Activated naive CD8-positive, alpha-beta T cell treated with anti-CD3 and anti-CD28 coated beads, Interleukin-2, amount 50 U/mL, for 24 hours (primary cell): ENCODE measurements at regions not wholly inside any gene's neighbourhood (a gene's known extent, or its start where the extent isn't known, plus 50 kb on each side); places are given as distances from the start of the nearest gene placed in this dataset.
A peak's percentile ranks its signal among the peaks of the same experiment; 100 is the strongest.

Experiments used
- ATAC-seq: fragments of 150-1000 bp; cut with Tn5 transposase; one replicate; pipeline ENCODE4 v1.10.0; 2021
- DNase-seq: peaks from one replicate; pipeline ENCODE4 v3.0.0; 2021
- H3K27ac Mint-ChIP-seq: one replicate; pipeline ENCODE4 v1.8.0; 2021; ENCODE audit warnings: mild to moderate bottlenecking, mixed read lengths
- H3K27me3 Mint-ChIP-seq: one replicate; pipeline ENCODE4 v1.8.0; 2021; ENCODE audit warnings: mixed read lengths
- H3K36me3 Mint-ChIP-seq: one replicate; pipeline ENCODE4 v1.8.0; 2021; ENCODE audit warnings: low read depth, mixed read lengths
- H3K4me1 Mint-ChIP-seq: one replicate; pipeline ENCODE4 v1.8.0; 2021; ENCODE audit warnings: mixed read lengths
- H3K4me3 Mint-ChIP-seq: one replicate; pipeline ENCODE4 v1.8.0; 2021; ENCODE audit warnings: mild to moderate bottlenecking, moderate library complexity, mixed read lengths
- H3K9me3 Mint-ChIP-seq: one replicate; pipeline ENCODE4 v1.8.0; 2021; ENCODE audit warnings: mixed read lengths

DNA sequence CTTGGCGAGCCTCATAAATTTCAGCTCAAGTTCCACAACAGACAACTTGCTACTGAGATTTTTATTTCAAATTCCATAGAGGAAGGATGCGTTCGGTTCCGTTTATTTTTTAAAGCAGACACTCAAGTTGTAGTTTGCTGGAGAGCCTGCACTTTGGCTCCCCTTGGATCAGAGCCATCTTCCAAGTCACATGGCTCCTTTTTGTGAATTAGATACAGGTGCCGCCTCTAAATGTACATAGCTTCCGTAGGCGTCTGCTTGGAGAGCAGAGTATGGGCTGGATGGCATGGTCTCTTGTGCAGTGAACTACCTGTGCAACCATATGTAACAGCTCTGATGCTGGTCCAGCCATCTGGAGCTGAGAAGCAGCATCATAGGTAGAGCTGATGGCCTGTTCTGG lies 73.9 kb upstream of the WWC1 start:
- Mint-ChIP-seq H3K4me1 (no peaks in the 10 kb centered on the region), H3K9me3 (no peaks in the 10 kb centered on the region), H3K27me3 (peaks cover 13% of the 10 kb centered on the region), H3K27ac (no peak overlapping the region), H3K36me3 (no peaks in the 10 kb centered on the region), H3K4me3 (no peak overlapping the region)
- ATAC-seq (no peak), DNase-seq (no peak)

DNA sequence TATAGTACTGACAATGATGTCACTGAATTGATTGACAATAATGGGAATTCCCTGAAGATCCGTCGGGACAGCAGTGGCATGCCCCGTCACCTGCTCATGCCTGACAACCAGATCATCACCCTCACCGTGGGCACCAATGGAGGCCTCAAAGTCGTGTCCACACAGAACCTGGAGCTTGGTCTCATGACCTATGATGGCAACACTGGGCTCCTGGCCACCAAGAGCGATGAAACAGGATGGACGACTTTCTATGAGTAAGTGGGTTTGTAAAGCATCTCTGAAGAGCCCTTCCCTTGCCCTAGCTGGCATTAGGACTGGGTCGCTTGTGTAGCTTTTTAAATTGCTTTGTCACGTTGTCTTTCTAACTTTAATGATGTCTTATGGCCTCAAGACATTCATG lies 72.7 kb upstream of the WWC1 start:
- no peaks in the 10 kb centered on the region for H3K4me1 Mint-ChIP-seq
- H3K27me3 Mint-ChIP-seq: peaks cover 13% of the 10 kb centered on the region
- no peak overlapping the region for H3K4me3 Mint-ChIP-seq
- no peaks in the 10 kb centered on the region for H3K36me3 Mint-ChIP-seq
- DNase-seq (no peak), ATAC-seq (no peak)
- no peaks in the 10 kb centered on the region for H3K9me3 Mint-ChIP-seq
- H3K27ac Mint-ChIP-seq: no peak overlapping the region

DNA sequence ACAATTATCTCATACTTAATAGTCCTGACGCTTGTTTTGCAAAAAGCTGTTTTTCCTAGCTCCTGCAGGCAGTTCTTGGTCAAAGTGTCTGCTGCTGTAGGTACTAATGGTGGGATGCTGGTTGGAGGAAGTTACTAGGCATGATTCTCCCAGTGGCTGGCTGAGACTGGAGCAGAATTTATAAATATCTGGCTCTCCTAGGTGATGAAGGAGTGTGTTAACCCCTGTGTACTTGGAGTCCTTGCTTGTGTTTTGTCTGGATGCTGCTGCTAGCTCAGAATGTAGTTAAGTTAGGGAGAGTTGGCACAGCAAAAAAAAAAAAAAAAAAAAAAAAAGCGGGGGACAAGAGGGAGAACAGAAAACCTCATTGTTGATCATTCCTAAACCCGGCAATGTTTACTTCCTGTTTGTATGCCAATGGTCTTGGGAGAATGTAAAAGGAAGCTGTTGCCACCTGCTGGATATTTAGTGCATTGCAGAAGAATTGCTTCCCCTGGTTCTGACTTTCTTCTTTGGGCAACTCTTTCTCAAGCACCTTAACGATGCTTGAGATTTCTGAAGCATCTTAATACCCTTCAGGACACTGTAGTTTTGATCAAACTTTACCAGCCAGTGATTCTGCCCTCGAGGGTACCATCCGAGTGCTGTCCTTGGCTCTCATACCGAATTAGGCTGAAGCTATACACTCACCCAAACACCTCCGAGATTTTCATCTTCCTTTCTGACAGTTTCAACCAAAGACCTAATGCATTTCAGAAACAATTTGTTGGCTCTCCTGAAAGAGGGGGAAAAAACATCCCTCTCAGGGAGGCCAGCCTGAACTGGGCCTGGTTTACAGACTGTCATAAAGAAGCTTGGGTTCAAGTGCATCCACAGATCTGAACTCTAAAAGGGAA lies 71.7 kb upstream of the WWC1 start:
- DNase-seq: peak; percentile 20
- no peak for ATAC-seq
- no peak overlapping the region for H3K4me3 Mint-ChIP-seq
- H3K27ac Mint-ChIP-seq: no peak overlapping the region
- H3K9me3 Mint-ChIP-seq: no peaks in the 10 kb centered on the region
- no peaks in the 10 kb centered on the region for H3K36me3 Mint-ChIP-seq
- H3K4me1 Mint-ChIP-seq: no peaks in the 10 kb centered on the region
- peaks cover 13% of the 10 kb centered on the region for H3K27me3 Mint-ChIP-seq

GRCh38 chr5:168224085-168224484 lies 67.4 kb upstream of the WWC1 start:
- Mint-ChIP-seq H3K4me3 (no peak overlapping the region), H3K27ac (no peak overlapping the region), H3K27me3 (peaks cover 6% of the 10 kb centered on the region), H3K4me1 (peaks cover 22% of the 10 kb centered on the region), H3K9me3 (peaks cover 3% of the 10 kb centered on the region), H3K36me3 (no peaks in the 10 kb centered on the region)
- ATAC-seq: no peak
- DNase-seq: no peak

DNA sequence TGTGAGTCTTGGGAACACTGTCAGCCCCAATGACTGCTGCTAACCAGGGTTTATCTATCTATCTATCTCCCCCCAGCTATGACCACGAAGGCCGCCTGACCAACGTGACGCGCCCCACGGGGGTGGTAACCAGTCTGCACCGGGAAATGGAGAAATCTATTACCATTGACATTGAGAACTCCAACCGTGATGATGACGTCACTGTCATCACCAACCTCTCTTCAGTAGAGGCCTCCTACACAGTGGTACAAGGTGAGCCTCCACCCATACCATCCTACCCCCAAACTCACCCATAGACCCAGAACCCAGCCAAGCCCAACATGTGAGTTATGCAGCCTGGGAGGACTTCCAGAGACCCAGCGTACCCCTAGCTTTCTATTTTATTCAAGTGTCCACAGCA lies 65.4 kb upstream of the WWC1 start:
- Mint-ChIP-seq H3K27me3 (peaks cover 3% of the 10 kb centered on the region), H3K9me3 (peaks cover 3% of the 10 kb centered on the region), H3K36me3 (no peaks in the 10 kb centered on the region), H3K4me1 (peaks cover 22% of the 10 kb centered on the region), H3K27ac (no peak overlapping the region), H3K4me3 (no peak overlapping the region)
- ATAC-seq (no peak), DNase-seq (no peak)

GRCh38 chr5:168227001-168227400 lies 64.4 kb upstream of the WWC1 start:
- ATAC-seq: peak; percentile 70
- DNase-seq: peak; percentile 8
- Mint-ChIP-seq H3K36me3 (no peaks in the 10 kb centered on the region), H3K4me3 (peak overlapping the region; percentile 35), H3K4me1 (peaks cover 22% of the 10 kb centered on the region), H3K27me3 (no peaks in the 10 kb centered on the region), H3K27ac (peak overlapping the region; percentile 83), H3K9me3 (peaks cover 3% of the 10 kb centered on the region)

- Mint-ChIP-seq H3K4me3 (no peak overlapping the region), H3K9me3 (peaks cover 3% of the 10 kb centered on the region), H3K4me1 (peaks cover 22% of the 10 kb centered on the region), H3K27ac (no peak overlapping the region), H3K27me3 (no peaks in the 10 kb centered on the region), H3K36me3 (no peaks in the 10 kb centered on the region)
- ATAC-seq: peak; percentile 64
- no peak for DNase-seq
Observed at GRCh38 chr5:168227973-168228615, 63.4 kb upstream of the WWC1 start.

- Mint-ChIP-seq H3K27me3 (no peaks in the 10 kb centered on the region), H3K4me3 (no peak overlapping the region), H3K9me3 (peaks cover 7% of the 10 kb centered on the region), H3K4me1 (peaks cover 22% of the 10 kb centered on the region), H3K36me3 (no peaks in the 10 kb centered on the region), H3K27ac (no peak overlapping the region)
- no peak for DNase-seq
- ATAC-seq: no peak
Observed at GRCh38 chr5:168228668-168229067, 62.8 kb upstream of the WWC1 start.

- H3K4me3 Mint-ChIP-seq: no peak overlapping the region
- H3K36me3 Mint-ChIP-seq: no peaks in the 10 kb centered on the region
- peaks cover 3% of the 10 kb centered on the region for H3K27me3 Mint-ChIP-seq
- H3K9me3 Mint-ChIP-seq: peaks cover 5% of the 10 kb centered on the region
- no peaks in the 10 kb centered on the region for H3K4me1 Mint-ChIP-seq
- no peak for ATAC-seq
- no peak for DNase-seq
- H3K27ac Mint-ChIP-seq: no peak overlapping the region
Observed at GRCh38 chr5:168234133-168234532, 57.3 kb upstream of the WWC1 start.

GRCh38 chr5:168238463-168238862 lies 53.0 kb upstream of the WWC1 start:
- Mint-ChIP-seq H3K27me3 (peaks cover 3% of the 10 kb centered on the region), H3K27ac (no peak overlapping the region), H3K36me3 (no peaks in the 10 kb centered on the region), H3K9me3 (peaks cover 3% of the 10 kb centered on the region), H3K4me3 (no peak overlapping the region), H3K4me1 (no peaks in the 10 kb centered on the region)
- no peak for ATAC-seq
- no peak for DNase-seq

GRCh38 chr5:168239325-168239724 lies 52.1 kb upstream of the WWC1 start:
- no peaks in the 10 kb centered on the region for H3K9me3 Mint-ChIP-seq
- H3K27ac Mint-ChIP-seq: no peak overlapping the region
- no peak for DNase-seq
- H3K27me3 Mint-ChIP-seq: peaks cover 3% of the 10 kb centered on the region
- H3K4me3 Mint-ChIP-seq: no peak overlapping the region
- ATAC-seq: no peak
- no peaks in the 10 kb centered on the region for H3K36me3 Mint-ChIP-seq
- H3K4me1 Mint-ChIP-seq: no peaks in the 10 kb centered on the region
